ENCODE measurements at regions not wholly inside any gene's neighbourhood (a gene's known extent, or its start where the extent isn't known, plus 50 kb on each side); places are given as distances from the start of the nearest gene placed in this dataset.

DNA sequence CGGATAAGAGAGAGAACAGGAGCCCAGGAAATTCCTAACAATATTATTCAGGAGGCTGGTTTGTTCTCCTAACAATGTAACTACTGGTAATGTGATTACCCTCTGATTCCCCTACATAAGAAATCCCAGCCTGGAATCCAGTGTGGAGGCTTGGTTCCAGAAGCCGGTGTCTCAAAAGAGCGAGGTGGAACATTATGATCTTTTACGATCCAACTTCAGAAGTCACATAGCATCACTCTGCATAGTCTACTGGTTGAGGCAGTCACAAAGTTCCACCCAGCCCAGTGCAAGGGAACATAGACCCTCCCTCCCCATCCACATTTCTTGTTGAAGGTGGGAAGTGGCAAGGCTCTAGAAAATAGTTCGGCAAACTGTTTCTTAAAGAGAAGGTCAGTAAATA lies 81.6 kb upstream of the GALNT15 start:
- no peak for DNase-seq (ENCODE audit: low spot score)
- in situ Hi-C loops (cut with MboI; ENCODE audit: low pct_unique_long_range_greater_than_20kb, low sequenced_read_pairs, unreplicated experiment): no loop called here
- TF ChIP-seq, protein P1, sequence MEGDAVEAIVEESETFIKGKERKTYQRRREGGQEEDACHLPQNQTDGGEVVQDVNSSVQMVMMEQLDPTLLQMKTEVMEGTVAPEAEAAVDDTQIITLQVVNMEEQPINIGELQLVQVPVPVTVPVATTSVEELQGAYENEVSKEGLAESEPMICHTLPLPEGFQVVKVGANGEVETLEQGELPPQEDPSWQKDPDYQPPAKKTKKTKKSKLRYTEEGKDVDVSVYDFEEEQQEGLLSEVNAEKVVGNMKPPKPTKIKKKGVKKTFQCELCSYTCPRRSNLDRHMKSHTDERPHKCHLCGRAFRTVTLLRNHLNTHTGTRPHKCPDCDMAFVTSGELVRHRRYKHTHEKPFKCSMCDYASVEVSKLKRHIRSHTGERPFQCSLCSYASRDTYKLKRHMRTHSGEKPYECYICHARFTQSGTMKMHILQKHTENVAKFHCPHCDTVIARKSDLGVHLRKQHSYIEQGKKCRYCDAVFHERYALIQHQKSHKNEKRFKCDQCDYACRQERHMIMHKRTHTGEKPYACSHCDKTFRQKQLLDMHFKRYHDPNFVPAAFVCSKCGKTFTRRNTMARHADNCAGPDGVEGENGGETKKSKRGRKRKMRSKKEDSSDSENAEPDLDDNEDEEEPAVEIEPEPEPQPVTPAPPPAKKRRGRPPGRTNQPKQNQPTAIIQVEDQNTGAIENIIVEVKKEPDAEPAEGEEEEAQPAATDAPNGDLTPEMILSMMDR (IDR thresholded peaks at IDR 0.05; ENCODE audit: extremely low read depth, insufficient read depth, missing control alignments): no peak

DNA sequence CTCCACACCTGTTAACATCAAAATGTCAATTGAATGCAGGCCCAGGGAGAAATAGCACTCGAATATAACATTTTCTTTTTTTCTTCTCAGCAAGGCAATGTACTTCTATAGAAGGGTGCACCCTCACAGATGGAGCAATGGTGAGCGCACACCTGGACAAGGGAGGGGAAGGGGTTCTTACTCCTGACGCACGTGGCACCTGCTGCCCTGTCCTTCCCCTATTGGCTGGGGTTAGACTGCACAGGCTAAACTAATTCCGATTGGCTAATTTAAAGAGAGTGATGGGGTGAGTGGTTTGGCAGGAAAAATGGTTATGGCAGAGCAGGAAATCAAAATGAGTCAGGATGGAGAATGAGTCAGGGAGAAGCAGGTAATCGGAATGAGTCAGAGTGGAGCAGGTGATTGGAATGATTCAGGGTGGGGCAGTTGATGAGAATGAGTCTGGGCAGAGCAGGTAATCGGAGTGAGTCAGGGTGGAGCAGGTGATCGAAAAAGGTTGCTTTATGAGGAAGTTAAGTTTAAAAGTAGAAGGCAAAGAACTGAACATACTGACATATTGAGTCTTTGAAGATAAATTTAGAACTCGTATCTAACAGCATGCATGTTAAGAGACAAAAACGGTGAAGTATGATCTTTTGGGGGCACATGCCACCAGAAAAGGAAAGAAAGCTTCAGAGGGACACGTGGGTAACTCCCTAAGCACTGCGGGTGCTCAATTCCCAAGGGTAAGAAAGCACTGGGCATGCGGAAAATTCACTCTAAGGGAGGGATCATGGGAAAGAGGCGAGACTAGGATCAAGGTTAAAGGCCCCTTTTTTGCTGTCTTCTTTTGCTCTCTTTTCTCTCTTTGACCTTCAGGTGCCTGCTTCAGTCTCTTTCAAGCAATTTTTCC lies 72.9 kb upstream of the GALNT15 start:
- no peak for DNase-seq (ENCODE audit: low spot score)
- TF ChIP-seq, protein P1 (IDR thresholded peaks at IDR 0.05; ENCODE audit: extremely low read depth, insufficient read depth, missing control alignments): no peak

DNA sequence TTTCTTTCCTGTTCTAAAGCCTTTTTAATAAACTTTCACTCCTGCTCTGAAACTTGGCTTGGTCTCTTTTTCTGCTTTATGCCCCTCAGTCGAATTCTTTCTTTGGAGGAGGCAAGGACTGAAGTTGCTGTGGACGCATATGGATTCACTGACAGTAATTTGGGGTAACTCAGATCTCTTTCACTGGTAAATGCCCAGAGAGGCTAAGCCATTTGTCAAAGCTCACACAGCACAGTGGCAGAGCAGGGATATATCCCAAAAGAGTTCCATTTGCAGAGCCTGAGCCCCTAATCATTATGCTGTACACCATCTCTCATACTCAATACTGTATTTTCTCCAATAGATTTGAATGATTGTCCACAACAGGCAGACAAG lies 72.3 kb upstream of the GALNT15 start:
- DNase-seq (ENCODE audit: low spot score): no peak
- TF ChIP-seq, protein P1 (IDR thresholded peaks at IDR 0.05; ENCODE audit: extremely low read depth, insufficient read depth, missing control alignments): no peak
- in situ Hi-C loops (cut with MboI; ENCODE audit: low pct_unique_long_range_greater_than_20kb, low sequenced_read_pairs, unreplicated experiment): no loop called here

More for the DNA sequence above, 72.9 kb upstream of the GALNT15 start:
- in situ Hi-C loops (cut with MboI; ENCODE audit: low pct_unique_long_range_greater_than_20kb, low sequenced_read_pairs, unreplicated experiment): no loop called here

DNA sequence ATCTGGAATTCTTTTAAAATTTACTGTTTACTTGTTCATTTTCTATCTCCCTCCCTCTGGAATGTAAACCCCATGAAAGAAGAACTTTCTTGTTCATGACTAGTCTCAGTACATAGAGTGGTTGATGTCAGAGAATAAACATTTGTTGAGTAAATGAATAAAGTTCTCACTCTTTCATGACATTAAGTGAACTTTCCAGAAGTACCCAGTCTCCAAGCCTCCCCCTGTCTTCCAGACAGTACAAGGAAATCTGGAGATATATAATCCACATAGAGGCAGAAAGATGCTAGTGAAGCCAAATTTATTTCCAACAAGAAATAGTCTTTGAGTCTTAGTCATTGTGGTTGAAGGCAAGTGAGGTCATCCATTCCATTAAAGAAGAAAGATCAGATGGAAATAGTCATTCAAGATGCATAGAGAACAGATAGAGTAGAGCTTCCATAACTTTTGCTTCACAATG lies 71.5 kb upstream of the GALNT15 start:
- in situ Hi-C loops (cut with MboI; ENCODE audit: low pct_unique_long_range_greater_than_20kb, low sequenced_read_pairs, unreplicated experiment): no loop called here
- no peak for DNase-seq (ENCODE audit: low spot score)

DNA sequence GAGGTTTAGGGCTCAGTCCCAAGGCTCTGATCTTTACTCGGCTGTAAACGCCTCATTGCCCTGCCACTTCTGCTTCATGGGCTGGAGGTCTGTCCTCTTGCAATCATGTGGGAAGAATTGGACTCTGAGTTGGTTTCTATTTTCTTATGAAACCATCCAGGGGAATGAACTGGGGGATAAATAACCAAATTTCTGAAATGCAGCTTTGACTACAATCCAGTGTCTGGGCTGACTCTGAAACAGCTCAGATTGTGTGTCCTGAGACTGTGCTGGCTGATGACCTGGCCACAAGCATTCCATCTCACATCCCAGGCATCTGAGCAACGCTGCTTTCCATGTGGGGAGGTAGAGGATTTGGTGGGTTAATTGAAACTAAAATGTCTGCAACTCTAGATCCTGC lies 71.0 kb upstream of the GALNT15 start:
- DNase-seq (ENCODE audit: low spot score): no peak
- TF ChIP-seq, protein P1 (IDR thresholded peaks at IDR 0.05; ENCODE audit: extremely low read depth, insufficient read depth, missing control alignments): no peak
- in situ Hi-C loops (cut with MboI; ENCODE audit: low pct_unique_long_range_greater_than_20kb, low sequenced_read_pairs, unreplicated experiment): no loop called here

More for the DNA sequence above, 71.5 kb upstream of the GALNT15 start:
- TF ChIP-seq, protein P1 (IDR thresholded peaks at IDR 0.05; ENCODE audit: extremely low read depth, insufficient read depth, missing control alignments): no peak

DNA sequence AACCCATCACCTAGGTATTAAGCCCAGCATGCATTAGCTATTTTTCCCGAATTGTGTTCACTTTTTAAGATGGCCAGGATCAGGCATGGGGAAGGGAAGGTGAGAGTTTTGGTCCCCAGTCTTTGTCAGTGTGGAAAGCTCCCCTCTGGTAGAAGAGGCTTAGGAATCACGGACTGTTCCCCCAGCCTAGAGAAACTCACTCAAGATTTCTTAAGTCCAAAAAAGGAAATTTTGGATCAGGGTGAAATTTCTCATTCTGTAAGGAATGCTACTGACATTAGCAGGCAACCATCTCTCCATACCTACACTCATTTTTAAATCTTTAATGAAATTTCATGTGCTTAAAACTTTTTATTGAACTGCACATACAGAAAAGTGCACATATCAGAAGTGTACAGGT lies 70.3 kb upstream of the GALNT15 start:
- TF ChIP-seq, protein P1 (IDR thresholded peaks at IDR 0.05; ENCODE audit: extremely low read depth, insufficient read depth, missing control alignments): no peak
- in situ Hi-C loops (cut with MboI; ENCODE audit: low pct_unique_long_range_greater_than_20kb, low sequenced_read_pairs, unreplicated experiment): no loop called here
- DNase-seq (ENCODE audit: low spot score): no peak
